GM19240 (cell line): ENCODE measurements at regions not wholly inside any gene's neighbourhood (a gene's known extent, or its start where the extent isn't known, plus 50 kb on each side); places are given as distances from the start of the nearest gene placed in this dataset.
"Not testable (repeated sequence)": the region's sequence is repeated elsewhere in the genome, so short reads cannot be mapped to it uniquely, and the experiment has no call there.

Experiments used
- DNase-seq: peaks from one replicate; pipeline ENCODE4 v3.0.0; 2011; ENCODE audit warnings: low spot score; ENCODE audit not compliant: insufficient read length

DNA sequence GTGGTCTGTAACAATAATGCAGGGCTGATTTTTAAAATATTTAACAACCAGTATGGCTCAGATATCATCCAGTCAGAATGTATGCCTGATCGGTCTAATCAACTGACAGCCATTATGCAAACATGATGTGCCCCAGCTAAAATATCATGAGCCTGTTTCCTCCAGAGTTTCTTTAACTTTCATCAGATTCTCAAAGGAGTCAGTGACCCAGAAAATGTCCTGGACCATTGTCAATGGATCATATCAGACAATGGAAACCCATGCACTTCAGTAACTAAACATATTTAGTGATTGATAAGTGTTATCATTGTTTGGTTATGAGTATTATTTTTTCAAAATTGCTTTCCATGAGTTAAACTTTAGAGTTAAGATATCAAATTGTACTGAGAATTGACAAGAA is 173.5 kb downstream of the LMBRD1 start:
- no peak for DNase-seq

DNA sequence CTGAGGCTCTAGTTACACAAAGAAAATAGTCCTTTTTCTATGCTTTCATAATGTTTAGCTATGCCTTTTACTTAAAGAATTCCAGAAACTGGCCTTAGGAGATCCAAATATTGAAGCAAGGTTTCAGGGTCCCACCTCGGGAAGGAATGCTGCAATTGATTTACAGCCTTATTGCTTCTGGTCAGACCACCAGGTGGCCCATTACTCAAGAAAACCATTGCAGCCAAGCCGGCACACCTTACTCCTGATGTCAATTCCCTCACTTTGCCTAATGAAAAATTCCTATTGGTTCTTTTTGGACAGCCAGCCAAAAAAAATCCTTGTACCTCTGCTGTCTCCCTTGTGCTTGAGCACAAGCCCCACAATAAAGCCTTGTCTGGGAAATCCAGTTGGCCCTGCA is 173.9 kb downstream of the LMBRD1 start:
- no peak for DNase-seq

DNA sequence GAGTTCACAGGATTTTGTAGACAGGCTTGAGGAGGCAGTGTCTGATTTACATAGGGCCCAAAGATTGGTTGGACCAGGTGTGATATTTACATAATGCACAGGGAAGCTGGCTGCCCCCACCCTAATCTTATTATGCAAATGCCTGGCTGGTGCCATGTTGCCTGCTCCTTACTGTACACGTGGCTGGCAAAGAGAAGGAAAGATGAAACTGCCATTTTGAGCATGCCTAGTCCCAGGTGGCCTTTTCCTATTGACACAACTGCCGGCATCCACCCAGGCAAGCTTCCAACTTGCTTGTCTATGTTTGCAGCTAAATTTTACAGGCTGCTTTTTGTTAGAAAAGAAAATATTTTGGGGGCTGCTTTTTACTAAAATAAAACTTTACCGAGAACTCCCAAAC is 174.6 kb downstream of the LMBRD1 start:
- DNase-seq, result no peak

DNA sequence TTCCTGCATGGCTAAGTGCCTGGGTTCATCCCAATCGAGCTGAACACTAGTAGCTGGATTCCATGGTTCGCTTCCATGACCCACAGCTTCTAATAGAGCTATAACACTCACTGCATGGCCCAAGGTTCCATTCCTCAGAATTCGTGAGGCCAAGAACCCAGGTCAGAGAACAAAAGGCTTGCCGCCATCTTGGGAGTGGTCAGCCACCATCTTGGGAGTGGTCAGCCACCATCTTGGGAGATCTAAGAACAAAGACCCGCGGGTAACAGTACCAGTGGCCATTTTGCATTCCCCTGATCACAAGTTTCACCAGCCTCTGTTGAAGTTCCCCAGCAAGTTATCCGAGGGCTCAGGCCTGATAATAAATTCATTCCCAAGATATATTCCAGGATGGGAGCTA is 179.6 kb downstream of the LMBRD1 start:
- DNase-seq, result no peak

DNA sequence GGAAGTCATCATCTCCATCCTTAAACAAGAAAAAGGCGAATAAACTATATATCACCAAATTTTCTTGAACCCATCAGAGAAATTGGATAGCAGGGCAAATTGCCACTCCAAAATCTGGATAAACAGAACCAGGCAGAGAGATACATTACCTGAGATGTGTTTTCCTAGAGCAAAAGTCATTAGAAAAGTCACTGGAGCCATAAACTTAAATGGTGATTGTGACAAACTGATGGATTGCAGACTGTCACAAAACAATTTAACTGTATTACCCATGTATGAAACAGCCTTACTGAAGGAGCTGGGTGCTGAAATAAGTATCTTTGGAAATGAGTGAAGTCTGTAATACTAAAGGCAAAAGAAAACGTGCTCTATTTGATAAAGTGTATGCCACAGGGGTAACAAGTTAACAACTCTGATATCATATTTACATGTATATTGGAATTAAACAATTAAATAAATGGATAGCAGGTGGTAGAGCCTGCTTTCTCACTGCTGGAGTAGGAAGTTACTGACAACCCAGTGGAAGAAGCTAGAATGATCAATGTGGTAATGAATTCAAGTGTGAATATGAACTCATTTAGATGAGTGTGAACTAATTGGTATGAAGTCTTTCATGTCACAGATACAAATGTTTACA is 186.9 kb downstream of the LMBRD1 start:
- no peak for DNase-seq

DNA sequence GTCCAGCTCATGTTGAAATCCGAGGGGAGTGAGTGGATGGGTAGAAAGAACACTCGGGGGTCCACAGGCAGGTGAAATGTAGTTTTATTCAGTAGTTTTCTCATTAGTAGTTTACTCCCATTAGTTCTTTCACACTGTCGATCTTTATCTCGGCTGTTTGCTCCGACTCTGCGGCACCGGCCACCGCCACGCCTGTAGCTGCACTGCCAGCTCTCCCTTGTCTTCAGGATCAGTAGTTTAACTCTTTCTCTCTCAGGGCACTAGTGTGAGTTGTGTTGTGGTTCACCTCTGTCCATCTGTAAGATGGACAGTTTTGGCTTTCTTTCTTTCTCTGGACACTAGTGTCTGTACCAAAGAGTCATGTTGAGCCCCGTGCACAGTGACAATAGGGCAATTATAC is 195.7 kb downstream of the LMBRD1 start:
- DNase-seq, result no peak

DNA sequence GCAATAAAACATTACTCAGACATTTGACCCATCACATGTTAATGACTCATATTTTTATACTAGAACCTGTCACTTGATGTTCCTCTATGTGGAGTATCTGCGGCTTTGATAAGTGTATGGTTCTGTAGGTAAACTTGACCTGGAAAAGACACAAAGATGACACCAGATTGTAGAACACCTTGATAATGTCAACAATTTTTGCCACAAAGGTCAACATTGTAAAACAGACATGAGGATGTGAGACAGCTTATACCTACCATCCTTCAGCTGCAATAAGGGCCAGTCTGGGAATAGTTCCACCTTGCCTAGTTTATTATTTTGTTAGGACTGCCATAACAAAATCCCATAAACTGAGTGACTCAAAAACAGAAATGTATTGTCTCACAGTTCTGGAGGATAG is 202.4 kb downstream of the LMBRD1 start:
- no peak for DNase-seq

DNA sequence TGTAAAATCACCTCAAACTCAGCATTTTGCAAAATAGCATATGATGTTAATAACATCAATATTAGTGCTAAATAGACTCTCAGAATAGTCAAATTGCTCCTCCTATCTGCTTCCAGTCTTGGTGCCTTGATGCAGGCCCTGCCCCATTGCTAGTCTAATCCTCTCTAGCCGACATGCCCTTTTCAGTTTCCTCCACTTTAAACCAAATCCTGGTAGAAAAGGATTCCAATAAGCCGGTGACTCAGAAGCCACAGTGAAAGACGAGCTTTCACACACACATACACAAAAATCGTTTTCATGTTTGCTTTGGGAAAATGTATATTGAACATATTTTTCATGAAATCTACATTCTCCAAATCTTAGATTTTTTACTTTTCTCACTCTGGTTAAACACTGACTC is 203.1 kb downstream of the LMBRD1 start:
- DNase-seq, result no peak

DNA sequence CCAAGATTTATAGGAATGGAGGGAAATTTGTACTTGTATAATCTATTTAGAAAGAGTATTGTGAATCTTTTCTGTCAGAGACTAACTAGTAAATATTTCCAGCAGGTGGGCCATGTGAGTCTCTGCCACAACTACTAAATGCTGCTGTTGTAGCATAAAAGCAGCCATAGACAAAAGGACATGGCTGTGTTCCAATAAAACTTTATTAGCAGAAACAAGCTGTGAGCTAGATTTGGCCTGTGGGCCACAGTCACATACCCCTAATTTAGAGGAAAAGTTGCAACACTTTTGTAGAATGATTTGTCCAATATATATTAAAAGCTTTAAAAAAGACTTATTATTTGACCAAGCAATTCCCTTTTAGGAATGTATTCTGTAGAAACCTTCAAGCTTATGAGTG is 207.2 kb downstream of the LMBRD1 start:
- no peak for DNase-seq

DNA sequence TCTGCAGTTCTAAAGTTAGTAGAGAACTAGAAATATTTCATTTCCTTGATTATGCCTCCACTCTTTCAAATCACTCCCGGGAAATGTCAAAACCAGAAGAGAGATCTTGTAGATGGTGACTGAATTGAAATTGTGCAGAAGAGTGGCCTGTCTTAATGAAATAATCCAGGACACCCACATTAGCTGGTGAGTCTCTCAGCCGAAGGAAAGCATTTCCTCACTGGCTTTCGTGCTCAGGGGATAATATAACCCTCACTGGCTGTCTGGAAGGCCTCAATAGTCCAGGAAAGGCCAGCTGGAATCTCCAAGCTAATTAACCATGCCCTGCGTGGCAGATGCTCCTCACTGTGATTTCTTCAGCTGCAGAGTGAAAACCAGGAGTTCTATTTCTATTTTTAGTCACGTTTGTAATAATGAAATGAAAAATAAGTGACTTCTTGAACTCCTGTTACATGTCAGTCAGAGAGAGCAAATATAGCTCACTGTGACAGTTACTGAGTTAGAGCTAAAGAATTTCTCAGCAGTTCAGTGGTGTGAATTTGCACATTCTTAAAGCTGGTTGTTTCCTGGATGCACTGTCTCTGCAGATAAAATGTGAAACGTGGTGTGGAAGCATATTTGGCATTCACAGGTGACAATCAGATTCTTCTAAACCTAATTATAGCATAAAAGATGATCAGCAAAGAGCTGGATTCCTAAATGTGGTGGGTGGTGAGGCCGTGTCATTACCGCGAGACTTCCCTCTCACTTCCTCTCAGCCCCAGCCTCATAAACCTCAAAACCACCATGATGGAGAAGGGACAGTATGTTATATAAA is 211.7 kb downstream of the LMBRD1 start:
- DNase-seq, result peak; percentile 14

DNA sequence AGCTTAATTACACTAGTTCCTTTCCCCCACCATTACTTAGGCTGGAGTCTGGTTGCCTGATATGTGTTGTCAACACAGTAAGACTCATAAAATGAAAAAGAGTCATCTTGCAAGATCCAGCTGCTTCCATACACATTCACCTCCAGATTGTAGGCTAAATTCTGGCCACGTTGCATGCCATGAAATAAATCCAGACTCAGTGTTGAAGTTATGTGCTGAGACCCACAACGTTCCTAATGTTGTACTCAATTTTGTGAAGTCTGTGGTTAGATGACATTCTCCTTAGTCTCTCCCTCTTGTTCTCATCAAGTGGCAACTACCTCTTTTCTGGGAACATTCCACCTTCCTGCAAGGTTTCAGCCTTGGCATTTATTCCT is 212.3 kb downstream of the LMBRD1 start:
- DNase-seq, result no peak

DNA sequence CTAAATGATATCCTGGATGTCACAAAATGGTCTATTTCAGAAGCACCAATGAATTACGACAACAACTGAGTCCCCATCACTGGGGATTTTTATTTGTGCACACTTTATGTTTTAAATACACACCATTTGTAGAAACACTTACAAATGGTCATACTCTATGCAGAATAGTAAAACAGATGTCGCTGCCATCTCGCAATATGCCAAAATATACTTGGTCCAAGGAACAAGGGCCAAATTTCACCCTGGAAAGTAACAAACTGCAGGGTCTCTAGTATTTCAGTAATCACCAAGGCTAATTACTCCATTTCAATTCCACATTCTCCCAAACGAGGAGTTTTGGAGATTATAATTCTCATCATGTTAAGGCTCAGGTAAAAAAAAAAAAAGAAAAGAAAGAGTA is 215.2 kb downstream of the LMBRD1 start:
- no peak for DNase-seq

DNA sequence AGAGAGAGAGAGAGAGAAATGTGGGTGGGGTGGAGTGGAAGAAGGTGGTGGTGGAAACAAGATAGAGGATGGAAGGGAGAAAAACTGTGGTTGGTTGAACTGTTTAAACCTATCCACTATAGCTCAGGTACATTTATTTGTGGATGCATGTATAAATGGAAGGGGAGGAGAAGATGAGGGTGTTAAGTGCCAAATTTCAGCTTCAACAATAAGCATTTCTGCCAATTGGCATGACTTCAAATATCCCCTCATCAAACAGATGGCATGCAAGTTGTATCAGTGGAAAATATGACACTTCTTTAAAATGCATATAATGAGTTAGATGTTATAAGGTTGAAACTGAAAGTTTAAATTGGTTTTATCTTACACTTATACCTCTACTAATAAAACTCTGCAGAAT is 216.1 kb downstream of the LMBRD1 start:
- DNase-seq, result no peak

DNA sequence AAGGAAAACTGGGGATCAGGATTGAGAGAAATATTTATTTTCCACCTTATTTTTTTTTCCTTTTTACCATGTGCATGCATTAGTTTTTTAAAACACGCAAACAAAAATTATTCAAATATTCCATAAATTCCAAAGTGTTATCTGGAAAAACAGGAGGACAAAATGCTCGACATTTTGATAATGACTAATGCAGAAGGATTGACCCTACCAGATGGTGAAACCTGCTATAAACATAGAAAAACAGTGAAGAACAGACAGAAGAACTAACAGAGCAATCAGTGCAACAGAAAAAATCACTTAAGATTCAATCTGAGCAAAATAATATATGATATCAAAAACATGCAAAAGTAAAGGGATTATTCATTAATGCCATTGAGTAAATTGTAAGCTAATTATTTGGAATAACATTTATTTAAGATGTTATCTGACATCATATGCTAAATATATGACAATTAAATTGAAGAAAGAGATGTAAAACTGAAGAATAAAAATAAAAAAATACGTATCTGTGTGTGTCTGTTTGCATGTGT is 218.4 kb downstream of the LMBRD1 start:
- no peak for DNase-seq

DNA sequence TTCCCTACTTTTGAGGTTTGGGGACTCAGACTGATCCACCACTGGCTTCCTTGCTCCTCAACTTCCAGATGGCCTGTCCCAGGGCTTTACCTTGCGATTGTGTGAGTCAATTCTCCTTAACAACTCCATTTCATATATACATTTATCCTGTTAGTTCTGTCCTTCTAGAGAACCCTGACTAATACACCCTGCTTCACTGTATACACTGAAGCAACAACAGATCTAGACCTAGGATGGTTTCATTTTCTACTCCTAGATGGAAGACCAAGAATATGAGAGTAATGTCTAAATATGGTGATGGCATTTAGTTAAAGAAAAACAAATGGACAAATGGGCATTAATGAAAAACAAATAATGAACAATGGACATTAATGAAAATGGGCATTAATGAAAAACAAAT is 225.6 kb downstream of the LMBRD1 start:
- DNase-seq, result no peak

DNA sequence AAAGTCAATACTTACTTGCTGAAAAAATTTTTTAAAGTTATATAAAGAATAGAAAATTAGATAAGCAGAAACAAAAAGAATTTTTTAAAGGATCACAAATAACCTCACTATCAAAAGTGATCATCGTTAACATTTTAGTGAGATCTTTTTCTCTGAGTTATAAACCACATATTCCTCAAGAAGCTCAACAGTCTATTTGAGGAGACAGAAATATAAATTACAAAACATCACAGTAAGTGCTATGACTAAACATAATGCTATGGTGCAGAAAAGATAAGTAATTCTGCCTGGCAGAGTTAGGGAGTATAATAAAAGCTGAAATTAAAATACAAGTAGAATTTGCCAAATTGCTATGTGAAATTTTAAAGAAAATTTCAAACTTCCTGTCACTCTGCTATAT is 226.7 kb downstream of the LMBRD1 start:
- no peak for DNase-seq

DNA sequence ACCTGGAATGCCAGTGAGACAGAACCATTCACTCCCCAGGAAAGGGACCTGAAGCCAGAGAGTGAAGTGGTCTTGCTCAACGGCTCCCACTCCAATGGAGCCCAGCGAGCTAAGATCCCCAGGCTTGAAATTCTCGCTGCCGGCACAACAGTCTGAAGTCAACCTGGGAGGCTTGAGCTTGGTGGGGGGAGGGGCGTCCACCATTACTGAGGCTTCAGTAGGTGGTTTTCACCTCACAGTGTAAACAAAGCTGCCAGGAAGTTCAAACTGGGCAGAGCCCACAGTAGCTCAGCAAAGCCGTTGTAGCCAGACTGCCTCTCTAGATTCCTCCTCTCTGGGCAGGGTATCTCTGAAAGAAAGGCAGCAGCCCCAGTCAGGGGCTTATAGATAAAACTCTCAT is 236.2 kb downstream of the LMBRD1 start:
- DNase-seq, result not testable (repeated sequence)

DNA sequence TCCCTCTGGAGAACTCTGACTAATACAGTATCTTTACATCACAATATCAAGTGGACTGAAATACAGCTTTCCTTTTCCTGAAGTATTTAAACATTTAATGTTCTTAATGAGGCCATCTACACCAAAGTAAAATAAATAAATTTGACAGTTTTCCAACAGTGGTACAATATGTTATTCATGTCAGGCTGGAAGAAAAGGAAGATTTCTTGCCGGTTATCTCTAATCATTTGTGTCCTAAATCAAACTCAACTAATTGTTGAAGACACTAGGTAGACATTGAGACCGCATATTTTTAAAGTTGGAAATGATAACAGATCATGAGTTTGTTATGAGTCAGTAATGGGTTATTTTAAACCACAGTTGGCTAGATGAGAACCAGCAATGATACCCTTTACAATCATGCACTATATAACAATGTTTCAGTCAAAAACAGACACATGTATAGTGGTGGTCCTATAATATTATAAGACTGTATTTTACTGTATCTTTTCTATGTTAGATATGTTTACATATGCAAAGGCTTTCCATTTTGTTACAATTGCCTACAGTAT is 241.6 kb downstream of the LMBRD1 start:
- DNase-seq, result no peak

DNA sequence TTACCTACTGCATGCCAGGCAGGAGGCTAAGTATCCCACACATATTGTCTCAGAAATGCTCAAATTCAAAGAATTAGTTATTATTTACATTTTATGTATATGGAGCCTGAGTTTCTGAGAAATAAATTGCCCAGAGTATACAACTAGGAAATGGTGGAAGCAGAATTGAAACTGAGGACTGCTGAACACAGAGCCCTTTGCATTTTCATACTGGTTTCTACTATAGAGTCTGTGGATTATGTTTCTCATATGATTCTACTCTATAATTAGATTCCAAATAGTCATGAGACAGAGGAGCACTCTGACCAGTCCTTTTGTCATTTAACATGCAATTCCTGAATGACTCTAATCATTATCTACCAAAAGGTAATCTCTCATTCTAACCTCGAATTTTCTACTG is 254.3 kb downstream of the LMBRD1 start:
- DNase-seq, result no peak

DNA sequence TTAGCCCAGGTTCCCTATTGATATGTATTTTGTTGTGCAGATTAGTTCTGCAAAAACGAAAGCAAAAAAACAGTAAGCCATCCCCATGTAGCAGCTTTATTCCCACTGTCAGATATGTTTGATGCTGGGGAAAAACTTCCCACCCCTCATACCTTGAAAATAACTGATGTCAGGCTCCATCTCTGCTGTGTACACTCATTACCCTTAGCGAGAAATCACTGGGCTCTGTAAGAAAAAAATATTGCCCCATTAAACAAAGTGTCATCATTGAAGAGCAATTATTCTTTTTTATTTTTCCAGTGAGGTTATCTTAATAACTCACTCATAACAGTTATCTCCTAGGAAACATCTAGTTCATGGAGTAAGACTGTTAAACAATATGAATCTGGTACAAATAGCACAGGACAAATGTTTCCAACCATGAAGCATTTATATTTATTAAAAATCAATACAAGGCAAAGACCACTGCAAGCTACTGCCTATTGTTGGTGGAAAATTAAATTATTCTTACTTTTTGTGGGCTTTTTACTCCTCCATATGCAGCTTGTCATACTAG is 268.8 kb downstream of the LMBRD1 start:
- no peak for DNase-seq

DNA sequence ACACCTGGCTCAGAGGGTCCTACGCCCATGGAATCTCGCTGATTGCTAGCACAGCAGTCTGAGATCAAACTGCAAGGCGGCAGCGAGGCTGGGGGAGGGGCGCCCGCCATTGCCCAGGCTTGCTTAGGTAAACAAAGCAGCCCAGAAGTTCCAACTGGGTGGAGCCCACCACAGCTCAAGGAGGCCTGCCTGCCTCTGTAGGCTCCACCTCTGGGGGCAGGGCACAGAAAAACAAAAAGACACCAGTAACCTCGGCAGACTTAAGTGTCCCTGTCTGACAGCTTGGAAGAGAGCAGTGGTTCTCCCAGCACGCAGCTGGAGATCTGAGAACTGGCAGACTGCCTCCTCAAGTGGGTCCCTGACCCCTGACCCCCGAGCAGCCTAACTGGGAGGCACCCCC is 281.3 kb downstream of the LMBRD1 start:
- DNase-seq, result not testable (repeated sequence)

DNA sequence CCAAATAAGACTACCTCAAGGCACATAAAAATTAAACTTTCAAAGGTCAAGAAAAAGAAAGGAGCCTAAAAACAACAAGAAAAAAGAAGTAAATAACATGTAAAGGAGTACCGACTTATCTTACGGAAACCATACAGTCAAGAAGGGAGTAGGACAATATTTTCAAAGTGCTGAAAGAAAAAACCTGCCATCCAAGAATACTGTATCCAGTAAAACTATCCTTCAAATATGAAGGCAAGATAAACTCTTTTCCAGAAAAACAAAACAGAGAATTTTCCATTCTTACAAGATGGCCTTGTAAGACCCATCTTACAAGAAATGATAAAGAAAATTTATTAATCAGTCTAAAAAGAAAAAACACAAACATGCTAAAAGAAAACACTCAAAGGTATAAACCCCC is 302.2 kb downstream of the LMBRD1 start:
- DNase-seq, result no peak
